HL-60 (cell line): ENCODE measurements at regions not wholly inside any gene's neighbourhood (a gene's known extent, or its start where the extent isn't known, plus 50 kb on each side); places are given as distances from the start of the nearest gene placed in this dataset.

Experiments
- DNase-seq, 2 experiments: peaks; one replicate each; pipeline ENCODE4 v3.0.0-alpha.2; 2010 to 2020; ENCODE audit warnings: low read depth in 1 of 2, low spot score in 1 of 2
- H3K27ac ChIP-seq: fragments of 250-450 bp; sonication (Bioruptor Pico); replicated peaks from 2 replicates; pipeline ENCODE4 v1.5.1; 2020; ENCODE audit warnings: mild to moderate bottlenecking, moderate library complexity
- H3K27me3 ChIP-seq: fragments of 250-450 bp; sonication (Bioruptor Pico); 2 replicates; pipeline ENCODE4 v1.5.1; 2021; ENCODE audit warnings: mild to moderate bottlenecking, moderate library complexity; ENCODE audit not compliant: insufficient read depth, poor library complexity, severe bottlenecking
- H3K4me3 ChIP-seq: replicated peaks from 2 replicates; pipeline ENCODE4 v1.5.1; 2011; ENCODE audit warnings: mild to moderate bottlenecking, control low read depth, low read length; ENCODE audit not compliant: insufficient read depth
- GABPA ChIP-seq: IDR thresholded peaks from 2 replicates; pipeline ENCODE4 v1.6.1; 2012; ENCODE audit warnings: low read depth
- POLR2AphosphoS5 ChIP-seq: IDR thresholded peaks from 2 replicates; pipeline ENCODE4 v1.6.1; 2012; ENCODE audit warnings: low read depth
- SPI1 ChIP-seq: IDR thresholded peaks from 2 replicates; pipeline ENCODE4 v1.6.1; 2012; ENCODE audit warnings: low read depth, mild to moderate bottlenecking, borderline replicate concordance
- TF ChIP-seq, protein P1 (sequence below): IDR thresholded peaks from one replicate; pipeline ENCODE4 v1.5.1; 2011; ENCODE audit warnings: low read length, control low read depth, inconsistent platforms; ENCODE audit not compliant: insufficient read depth
- TF ChIP-seq, protein P2 (sequence below): IDR thresholded peaks from 2 replicates; pipeline ENCODE4 v1.6.1; 2012; ENCODE audit warnings: low read depth; ENCODE audit not compliant: insufficient replicate concordance

DNA sequence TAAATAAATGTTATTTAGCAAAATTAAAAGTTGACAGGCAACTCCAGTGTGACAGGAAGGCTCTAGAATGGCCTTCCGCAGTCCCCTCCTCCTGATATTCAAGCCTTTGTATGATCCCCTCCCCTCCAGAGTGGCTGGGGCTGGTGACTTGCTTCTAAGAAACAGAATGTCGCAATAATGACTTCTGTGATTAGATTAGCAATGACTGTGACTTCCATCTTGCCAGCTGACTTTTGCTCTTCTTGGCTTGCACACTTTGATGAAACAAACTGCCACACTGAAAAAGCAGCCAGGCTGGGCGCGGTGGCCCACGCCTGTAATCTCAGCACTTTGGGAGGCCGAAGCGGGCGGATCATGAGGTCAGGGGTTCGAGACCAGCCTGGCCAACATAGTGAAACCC lies 106.5 kb upstream of the LARP1 start:
- peak; percentile 16 to 33 for DNase-seq
- TF ChIP-seq POLR2AphosphoS5, result no peak
- TF ChIP-seq, protein P1, sequence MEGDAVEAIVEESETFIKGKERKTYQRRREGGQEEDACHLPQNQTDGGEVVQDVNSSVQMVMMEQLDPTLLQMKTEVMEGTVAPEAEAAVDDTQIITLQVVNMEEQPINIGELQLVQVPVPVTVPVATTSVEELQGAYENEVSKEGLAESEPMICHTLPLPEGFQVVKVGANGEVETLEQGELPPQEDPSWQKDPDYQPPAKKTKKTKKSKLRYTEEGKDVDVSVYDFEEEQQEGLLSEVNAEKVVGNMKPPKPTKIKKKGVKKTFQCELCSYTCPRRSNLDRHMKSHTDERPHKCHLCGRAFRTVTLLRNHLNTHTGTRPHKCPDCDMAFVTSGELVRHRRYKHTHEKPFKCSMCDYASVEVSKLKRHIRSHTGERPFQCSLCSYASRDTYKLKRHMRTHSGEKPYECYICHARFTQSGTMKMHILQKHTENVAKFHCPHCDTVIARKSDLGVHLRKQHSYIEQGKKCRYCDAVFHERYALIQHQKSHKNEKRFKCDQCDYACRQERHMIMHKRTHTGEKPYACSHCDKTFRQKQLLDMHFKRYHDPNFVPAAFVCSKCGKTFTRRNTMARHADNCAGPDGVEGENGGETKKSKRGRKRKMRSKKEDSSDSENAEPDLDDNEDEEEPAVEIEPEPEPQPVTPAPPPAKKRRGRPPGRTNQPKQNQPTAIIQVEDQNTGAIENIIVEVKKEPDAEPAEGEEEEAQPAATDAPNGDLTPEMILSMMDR, result no peak
- TF ChIP-seq, protein P2, sequence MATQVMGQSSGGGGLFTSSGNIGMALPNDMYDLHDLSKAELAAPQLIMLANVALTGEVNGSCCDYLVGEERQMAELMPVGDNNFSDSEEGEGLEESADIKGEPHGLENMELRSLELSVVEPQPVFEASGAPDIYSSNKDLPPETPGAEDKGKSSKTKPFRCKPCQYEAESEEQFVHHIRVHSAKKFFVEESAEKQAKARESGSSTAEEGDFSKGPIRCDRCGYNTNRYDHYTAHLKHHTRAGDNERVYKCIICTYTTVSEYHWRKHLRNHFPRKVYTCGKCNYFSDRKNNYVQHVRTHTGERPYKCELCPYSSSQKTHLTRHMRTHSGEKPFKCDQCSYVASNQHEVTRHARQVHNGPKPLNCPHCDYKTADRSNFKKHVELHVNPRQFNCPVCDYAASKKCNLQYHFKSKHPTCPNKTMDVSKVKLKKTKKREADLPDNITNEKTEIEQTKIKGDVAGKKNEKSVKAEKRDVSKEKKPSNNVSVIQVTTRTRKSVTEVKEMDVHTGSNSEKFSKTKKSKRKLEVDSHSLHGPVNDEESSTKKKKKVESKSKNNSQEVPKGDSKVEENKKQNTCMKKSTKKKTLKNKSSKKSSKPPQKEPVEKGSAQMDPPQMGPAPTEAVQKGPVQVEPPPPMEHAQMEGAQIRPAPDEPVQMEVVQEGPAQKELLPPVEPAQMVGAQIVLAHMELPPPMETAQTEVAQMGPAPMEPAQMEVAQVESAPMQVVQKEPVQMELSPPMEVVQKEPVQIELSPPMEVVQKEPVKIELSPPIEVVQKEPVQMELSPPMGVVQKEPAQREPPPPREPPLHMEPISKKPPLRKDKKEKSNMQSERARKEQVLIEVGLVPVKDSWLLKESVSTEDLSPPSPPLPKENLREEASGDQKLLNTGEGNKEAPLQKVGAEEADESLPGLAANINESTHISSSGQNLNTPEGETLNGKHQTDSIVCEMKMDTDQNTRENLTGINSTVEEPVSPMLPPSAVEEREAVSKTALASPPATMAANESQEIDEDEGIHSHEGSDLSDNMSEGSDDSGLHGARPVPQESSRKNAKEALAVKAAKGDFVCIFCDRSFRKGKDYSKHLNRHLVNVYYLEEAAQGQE, result no peak
- no peak for TF ChIP-seq GABPA
- no peak for TF ChIP-seq SPI1

DNA sequence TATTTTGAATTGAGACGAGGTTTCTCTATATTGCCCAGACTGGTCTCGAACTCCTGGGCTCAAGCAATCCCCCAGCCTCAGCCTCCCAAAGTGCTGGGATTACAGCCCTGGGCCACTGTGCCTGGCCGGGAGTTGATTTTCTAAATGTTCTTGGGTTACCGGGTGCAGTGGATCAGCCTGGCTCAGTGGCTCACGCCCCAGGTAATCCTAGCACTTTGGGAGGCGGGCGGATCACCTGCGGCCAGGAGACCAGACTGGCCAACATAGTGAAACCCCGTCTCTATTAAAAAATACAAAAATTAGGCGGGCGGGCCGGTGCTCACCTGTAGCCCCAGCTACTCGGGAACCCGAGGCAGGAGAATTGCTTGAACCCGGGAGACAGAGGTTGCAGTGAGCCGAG lies 106.9 kb upstream of the LARP1 start:
- H3K27me3 ChIP-seq, result no peaks in the 10 kb centered on the region
- TF ChIP-seq SPI1, result no peak
- TF ChIP-seq POLR2AphosphoS5, result no peak
- no peak for TF ChIP-seq GABPA
- TF ChIP-seq, protein P1, result no peak
- TF ChIP-seq, protein P2, result no peak
- no peak overlapping the region for H3K27ac ChIP-seq
- no peak overlapping the region for H3K4me3 ChIP-seq
- no peak for DNase-seq

More for the DNA sequence above, 106.5 kb upstream of the LARP1 start:
- no peak overlapping the region for H3K4me3 ChIP-seq
- H3K27me3 ChIP-seq, result no peaks in the 10 kb centered on the region
- no peak overlapping the region for H3K27ac ChIP-seq

DNA sequence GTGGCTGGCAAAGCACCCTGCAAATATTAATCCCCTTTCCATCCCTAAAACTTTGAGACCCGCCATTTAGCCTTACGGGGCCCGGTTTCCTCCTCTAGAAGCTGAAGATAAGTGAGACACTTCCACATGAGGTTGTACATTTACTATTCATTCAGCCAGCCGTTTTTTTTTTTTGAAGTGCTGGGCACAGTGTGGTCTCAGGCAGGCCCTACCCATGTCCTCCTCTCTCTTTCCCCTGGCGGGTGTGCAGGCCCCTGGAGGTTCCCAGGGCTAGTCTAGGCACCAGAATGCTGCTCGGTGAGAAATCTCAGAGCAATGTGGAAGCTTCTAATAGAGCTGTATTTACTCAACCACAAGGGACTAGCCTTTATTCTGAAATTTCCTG lies 107.4 kb upstream of the LARP1 start:
- H3K27me3 ChIP-seq, result no peaks in the 10 kb centered on the region
- no peak overlapping the region for H3K4me3 ChIP-seq
- TF ChIP-seq GABPA (no peak), POLR2AphosphoS5 (no peak), SPI1 (no peak)
- TF ChIP-seq, protein P2, result no peak
- TF ChIP-seq, protein P1, result no peak
- no peak for DNase-seq
- H3K27ac ChIP-seq, result no peak overlapping the region
